ENCODE measurements at regions not wholly inside any gene's neighbourhood (a gene's known extent, or its start where the extent isn't known, plus 50 kb on each side); places are given as distances from the start of the nearest gene placed in this dataset.

DNA sequence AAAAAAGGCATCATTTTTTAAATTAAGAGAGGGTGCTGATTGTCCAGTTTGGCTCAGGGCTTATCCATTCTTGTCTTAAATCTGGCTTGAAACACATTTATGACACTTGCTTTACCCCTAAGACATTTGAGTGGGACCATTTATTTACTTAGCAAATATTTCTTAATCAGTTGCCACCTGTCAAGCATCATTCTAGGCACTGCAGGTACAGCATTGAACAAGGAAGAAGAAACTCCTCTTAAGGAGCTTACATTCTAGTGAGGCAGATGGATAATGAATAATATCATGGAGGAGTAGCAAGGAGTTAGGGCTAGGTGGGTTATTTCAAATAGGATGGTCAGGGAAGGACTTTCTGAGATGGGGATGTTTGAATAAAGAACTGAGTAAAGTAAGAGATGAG is 189.8 kb downstream of the UTRN start:
- Histone ChIP-seq H3K36me3 (peaks cover 3 to 28% of the 10 kb centered on the region in 2 donors), H3K4me1 (peaks cover 0 to 13% of the 10 kb centered on the region in 2 donors), H3K27me3 (no peaks in the 10 kb centered on the region), H3K9me3 (no peaks in the 10 kb centered on the region), H3K4me3 (no peak overlapping the region), H3K27ac (no peak overlapping the region)
- DNase-seq (ENCODE audit: low spot score in 2 of 2) = no peak
- intact Hi-C loops (cut with DNase I) = no loop called here
- TF ChIP-seq, protein P1, sequence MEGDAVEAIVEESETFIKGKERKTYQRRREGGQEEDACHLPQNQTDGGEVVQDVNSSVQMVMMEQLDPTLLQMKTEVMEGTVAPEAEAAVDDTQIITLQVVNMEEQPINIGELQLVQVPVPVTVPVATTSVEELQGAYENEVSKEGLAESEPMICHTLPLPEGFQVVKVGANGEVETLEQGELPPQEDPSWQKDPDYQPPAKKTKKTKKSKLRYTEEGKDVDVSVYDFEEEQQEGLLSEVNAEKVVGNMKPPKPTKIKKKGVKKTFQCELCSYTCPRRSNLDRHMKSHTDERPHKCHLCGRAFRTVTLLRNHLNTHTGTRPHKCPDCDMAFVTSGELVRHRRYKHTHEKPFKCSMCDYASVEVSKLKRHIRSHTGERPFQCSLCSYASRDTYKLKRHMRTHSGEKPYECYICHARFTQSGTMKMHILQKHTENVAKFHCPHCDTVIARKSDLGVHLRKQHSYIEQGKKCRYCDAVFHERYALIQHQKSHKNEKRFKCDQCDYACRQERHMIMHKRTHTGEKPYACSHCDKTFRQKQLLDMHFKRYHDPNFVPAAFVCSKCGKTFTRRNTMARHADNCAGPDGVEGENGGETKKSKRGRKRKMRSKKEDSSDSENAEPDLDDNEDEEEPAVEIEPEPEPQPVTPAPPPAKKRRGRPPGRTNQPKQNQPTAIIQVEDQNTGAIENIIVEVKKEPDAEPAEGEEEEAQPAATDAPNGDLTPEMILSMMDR (IDR thresholded peaks at IDR 0.05) = no peak

DNA sequence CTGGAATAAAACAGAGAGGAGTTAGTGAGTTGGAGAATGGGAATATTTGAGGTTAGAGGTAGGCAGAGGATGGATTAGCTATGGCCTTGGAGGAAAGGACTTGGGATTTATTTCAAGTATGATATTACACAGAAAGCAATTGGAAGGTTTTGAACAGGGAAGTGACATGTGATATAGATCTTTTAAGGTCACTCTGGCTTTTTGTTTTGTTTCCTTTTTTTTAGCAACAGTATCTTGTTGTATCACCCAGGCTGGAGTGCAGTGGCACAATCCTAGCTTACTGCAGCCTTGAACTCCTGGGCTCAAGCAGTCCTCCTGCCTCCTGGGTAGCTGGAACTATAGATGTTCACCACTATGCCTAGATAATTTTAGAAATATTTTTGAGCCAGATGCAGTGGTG is 190.3 kb downstream of the UTRN start:
- H3K4me1 ChIP-seq = peaks cover 2 to 16% of the 10 kb centered on the region in 2 donors
- no peak overlapping the region for H3K4me3 ChIP-seq
- H3K36me3 ChIP-seq = peaks cover 3 to 28% of the 10 kb centered on the region in 2 donors
- no peak for DNase-seq (ENCODE audit: low spot score in 2 of 2)
- TF ChIP-seq, protein P1 (IDR thresholded peaks at IDR 0.05) = no peak
- H3K9me3 ChIP-seq = no peaks in the 10 kb centered on the region
- H3K27ac ChIP-seq = no peak overlapping the region
- intact Hi-C loops (cut with DNase I) = no loop called here
- no peaks in the 10 kb centered on the region for H3K27me3 ChIP-seq

DNA sequence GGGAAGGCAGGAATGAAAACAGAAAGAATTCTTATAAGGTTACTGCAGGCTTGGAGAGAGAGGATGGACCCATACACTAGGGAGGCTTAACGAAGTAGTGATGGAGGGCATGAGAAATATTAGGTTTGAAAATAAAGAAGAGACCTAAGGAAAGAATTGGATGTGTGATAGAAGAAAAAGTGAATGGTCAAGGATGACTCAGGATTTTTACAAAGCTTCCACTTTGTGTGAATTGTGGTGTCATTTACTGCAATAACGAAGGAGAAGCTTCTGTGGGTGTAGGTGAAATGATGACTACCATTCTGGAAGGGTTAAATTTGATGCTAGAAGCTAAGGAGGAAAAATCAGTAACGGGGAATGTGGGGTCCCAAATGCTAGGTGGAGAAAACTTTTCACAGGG is 191.2 kb downstream of the UTRN start:
- no peak overlapping the region for H3K27ac ChIP-seq

DNA sequence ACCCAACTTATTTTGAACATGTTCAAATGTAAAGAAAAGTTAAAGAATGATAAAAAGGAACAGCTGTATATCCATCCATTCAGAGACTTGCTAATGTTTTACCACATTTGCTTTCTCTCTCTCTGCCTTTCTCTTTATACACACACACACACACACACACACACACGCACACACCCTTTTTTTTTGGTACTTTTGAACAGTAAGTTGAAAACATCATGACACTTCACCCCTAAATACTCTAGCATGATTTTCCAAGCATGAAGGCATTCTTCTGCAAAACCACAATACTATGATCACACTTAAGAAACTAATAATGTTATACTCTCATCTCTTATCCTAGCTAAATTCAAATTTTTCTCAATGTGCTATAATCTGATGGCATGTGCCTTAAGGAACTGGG is 192.3 kb downstream of the UTRN start:
- H3K4me3 ChIP-seq = no peak overlapping the region
- no peak for DNase-seq (ENCODE audit: low spot score in 2 of 2)
- H3K36me3 ChIP-seq = peaks cover 3 to 19% of the 10 kb centered on the region in 2 donors
- H3K27ac ChIP-seq = no peak overlapping the region
- H3K4me1 ChIP-seq = peaks cover 2 to 21% of the 10 kb centered on the region in 2 donors
- intact Hi-C loops (cut with DNase I) = no loop called here
- H3K27me3 ChIP-seq = no peaks in the 10 kb centered on the region
- TF ChIP-seq, protein P1 (IDR thresholded peaks at IDR 0.05) = no peak
- H3K9me3 ChIP-seq = no peaks in the 10 kb centered on the region

More for the DNA sequence above, 191.2 kb downstream of the UTRN start:
- H3K36me3 ChIP-seq = peaks cover 3 to 28% of the 10 kb centered on the region in 2 donors
- peaks cover 2 to 18% of the 10 kb centered on the region in 2 donors for H3K4me1 ChIP-seq
- no peak for DNase-seq (ENCODE audit: low spot score in 2 of 2)
- no peaks in the 10 kb centered on the region for H3K27me3 ChIP-seq
- intact Hi-C loops (cut with DNase I) = no loop called here
- TF ChIP-seq, protein P1 (IDR thresholded peaks at IDR 0.05) = no peak
- H3K9me3 ChIP-seq = no peaks in the 10 kb centered on the region
- no peak overlapping the region for H3K4me3 ChIP-seq

DNA sequence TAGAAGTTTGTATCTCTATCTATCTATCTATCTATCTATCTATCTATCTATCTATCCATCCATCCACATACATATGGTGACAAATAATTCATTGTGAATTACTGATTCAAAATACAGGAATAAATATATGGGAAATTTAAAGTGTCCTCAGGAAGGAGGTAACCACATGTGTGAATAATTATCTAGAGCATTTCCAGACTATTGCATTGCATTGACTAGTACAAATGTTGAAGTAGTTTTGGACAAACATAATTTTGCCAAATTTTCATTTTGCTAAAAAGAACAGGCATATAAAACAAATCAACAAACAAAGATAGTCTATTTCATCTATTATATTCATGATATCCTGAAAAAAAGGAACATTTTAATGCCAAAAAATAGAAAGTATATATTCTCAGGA is 192.7 kb downstream of the UTRN start:
- intact Hi-C loops (cut with DNase I) = loop anchor here (1.0 kb wide), 1 partner anchor 192 kb away; no protein-coding TSS in a partner anchor
- Histone ChIP-seq H3K27me3 (no peaks in the 10 kb centered on the region), H3K36me3 (peaks cover 3 to 15% of the 10 kb centered on the region in 2 donors), H3K4me1 (peaks cover 2 to 21% of the 10 kb centered on the region in 2 donors), H3K27ac (peak overlapping the region; percentile 3 to 59), H3K9me3 (no peaks in the 10 kb centered on the region), H3K4me3 (no peak overlapping the region)
- TF ChIP-seq, protein P1 (IDR thresholded peaks at IDR 0.05) = no peak
- DNase-seq (ENCODE audit: low spot score in 2 of 2) = no peak

DNA sequence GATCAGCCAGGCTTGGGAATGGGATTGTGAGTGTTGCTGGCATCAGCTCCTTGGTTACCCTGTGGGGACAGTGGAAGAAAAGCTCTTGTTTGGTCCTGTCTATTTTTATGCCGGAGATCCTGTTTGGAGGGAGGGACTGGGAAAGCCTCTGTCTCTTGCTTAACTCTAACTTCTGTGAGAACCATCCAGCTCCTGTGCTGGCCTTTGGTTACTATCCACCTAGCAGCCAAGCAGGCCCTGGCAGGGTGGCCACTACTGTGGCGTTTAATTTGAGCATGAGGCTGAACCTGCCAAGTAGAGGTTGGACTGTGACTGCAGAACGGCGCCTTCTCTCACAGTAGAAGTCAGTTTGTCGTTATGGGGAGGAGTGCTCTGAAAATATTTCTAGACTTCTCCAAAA is 193.3 kb downstream of the UTRN start:
- intact Hi-C loops (cut with DNase I) = loop anchor here (1.0 kb wide), 1 partner anchor 192 kb away; no protein-coding TSS in a partner anchor
- Histone ChIP-seq H3K9me3 (no peaks in the 10 kb centered on the region), H3K27ac (peak overlapping the region; percentile 3 to 59), H3K4me1 (peaks cover 2 to 21% of the 10 kb centered on the region in 2 donors), H3K4me3 (no peak overlapping the region), H3K36me3 (peaks cover 3 to 14% of the 10 kb centered on the region in 2 donors), H3K27me3 (no peaks in the 10 kb centered on the region)
- DNase-seq (ENCODE audit: low spot score in 2 of 2) = no peak
- TF ChIP-seq, protein P1 (IDR thresholded peaks at IDR 0.05) = no peak

Data from ascending aorta (tissue), 2 donors.